Suprapubic skin (tissue), 4 donors: ENCODE measurements at regions not wholly inside any gene's neighbourhood (a gene's known extent, or its start where the extent isn't known, plus 50 kb on each side); places are given as distances from the start of the nearest gene placed in this dataset.
"Not testable (repeated sequence)": the region's sequence is repeated elsewhere in the genome, so short reads cannot be mapped to it uniquely, and the experiment has no call there.

Source experiments
- DNase-seq, 2 donors: peaks; one replicate each; pipeline ENCODE4 v3.0.0-alpha.2; 2019; ENCODE audit warnings: low spot score in 2 of 2
- H3K27ac ChIP-seq: fragments of 200-600 bp; sonication (generic); one replicate; pipeline ENCODE4 v1.5.1; 2019
- H3K27me3 ChIP-seq: fragments of 200-600 bp; sonication (generic); one replicate; pipeline ENCODE4 v1.5.1; 2019
- H3K36me3 ChIP-seq: fragments of 200-600 bp; sonication (generic); one replicate; pipeline ENCODE4 v1.5.1; 2019
- H3K4me1 ChIP-seq: fragments of 200-600 bp; sonication (generic); one replicate; pipeline ENCODE4 v1.5.1; 2019
- H3K4me3 ChIP-seq: fragments of 200-600 bp; sonication (generic); one replicate; pipeline ENCODE4 v1.5.1; 2019; ENCODE audit warnings: mild to moderate bottlenecking
- H3K9me3 ChIP-seq: fragments of 200-600 bp; sonication (generic); one replicate; pipeline ENCODE4 v1.5.1; 2019
- EP300 ChIP-seq: sonication (generic); formaldehyde crosslinking; IDR thresholded peaks from one replicate; pipeline ENCODE4 v1.6.1; 2017; ENCODE audit warnings: antibody characterized with exemption
- POLR2A ChIP-seq, 2 donors: fragments of 450-650 bp; IDR thresholded peaks; one replicate each; pipeline ENCODE4 v1.6.1; 2017; ENCODE audit warnings: antibody characterized with exemption in 2 of 2, mild to moderate bottlenecking in 2 of 2, moderate library complexity in 2 of 2
- POLR2AphosphoS5 ChIP-seq, 3 donors: sonication (generic); formaldehyde crosslinking; IDR thresholded peaks; one replicate each; pipeline ENCODE4 v1.6.1; 2017; ENCODE audit warnings: antibody characterized with exemption in 3 of 3
- WGBS: methylation state at CpG from one replicate; pipeline ENCODE4 v1.1.5; 2018; 5-methylcytosine and 5-hydroxymethylcytosine counted together
- TF ChIP-seq, protein P1 (sequence below), 2 donors: fragments of 200-600 bp in 1 of 2; fragments of 450-650 bp in 1 of 2; sonication (generic) in 1 of 2; IDR thresholded peaks; one replicate each; pipeline ENCODE4 v1.5.1; 2016 to 2019; ENCODE audit warnings: antibody characterized with exemption in 2 of 2, mild to moderate bottlenecking in 1 of 2, moderate library complexity in 1 of 2

DNA sequence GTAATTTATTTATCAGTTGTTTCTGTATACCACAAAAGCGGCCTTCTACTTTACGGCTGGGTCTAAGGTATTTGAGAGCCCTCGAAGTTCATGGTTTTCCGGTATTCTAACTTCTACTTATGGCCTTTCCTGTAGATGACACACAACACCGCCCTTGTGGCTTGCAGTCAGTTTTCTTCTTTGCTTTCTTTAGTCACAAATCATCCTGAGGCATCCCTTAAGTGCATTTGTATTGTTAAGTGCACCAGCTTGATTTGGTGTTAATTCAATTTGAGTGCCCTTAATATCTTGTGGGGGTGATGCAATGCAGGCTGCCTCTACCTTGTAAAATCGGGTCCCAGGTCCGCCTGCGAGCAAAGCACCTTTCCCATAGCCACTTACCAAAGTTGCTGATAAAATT, 511.9 kb downstream of the CCDC171 start:
- H3K4me3 ChIP-seq = no peak overlapping the region
- H3K36me3 ChIP-seq = no peaks in the 10 kb centered on the region
- H3K4me1 ChIP-seq = no peaks in the 10 kb centered on the region
- H3K9me3 ChIP-seq = no peaks in the 10 kb centered on the region
- H3K27ac ChIP-seq = no peak overlapping the region
- H3K27me3 ChIP-seq = no peaks in the 10 kb centered on the region
- 90% methylated on average over 8 of the region's 8 CpGs for WGBS
- DNase-seq = no peak
- TF ChIP-seq POLR2A (IDR thresholded peaks at IDR 0.05) = no peak
- TF ChIP-seq, protein P1, sequence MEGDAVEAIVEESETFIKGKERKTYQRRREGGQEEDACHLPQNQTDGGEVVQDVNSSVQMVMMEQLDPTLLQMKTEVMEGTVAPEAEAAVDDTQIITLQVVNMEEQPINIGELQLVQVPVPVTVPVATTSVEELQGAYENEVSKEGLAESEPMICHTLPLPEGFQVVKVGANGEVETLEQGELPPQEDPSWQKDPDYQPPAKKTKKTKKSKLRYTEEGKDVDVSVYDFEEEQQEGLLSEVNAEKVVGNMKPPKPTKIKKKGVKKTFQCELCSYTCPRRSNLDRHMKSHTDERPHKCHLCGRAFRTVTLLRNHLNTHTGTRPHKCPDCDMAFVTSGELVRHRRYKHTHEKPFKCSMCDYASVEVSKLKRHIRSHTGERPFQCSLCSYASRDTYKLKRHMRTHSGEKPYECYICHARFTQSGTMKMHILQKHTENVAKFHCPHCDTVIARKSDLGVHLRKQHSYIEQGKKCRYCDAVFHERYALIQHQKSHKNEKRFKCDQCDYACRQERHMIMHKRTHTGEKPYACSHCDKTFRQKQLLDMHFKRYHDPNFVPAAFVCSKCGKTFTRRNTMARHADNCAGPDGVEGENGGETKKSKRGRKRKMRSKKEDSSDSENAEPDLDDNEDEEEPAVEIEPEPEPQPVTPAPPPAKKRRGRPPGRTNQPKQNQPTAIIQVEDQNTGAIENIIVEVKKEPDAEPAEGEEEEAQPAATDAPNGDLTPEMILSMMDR (IDR thresholded peaks at IDR 0.05) = no peak
- no peak for TF ChIP-seq POLR2AphosphoS5 (IDR thresholded peaks at IDR 0.05)
- no peak for TF ChIP-seq EP300

DNA sequence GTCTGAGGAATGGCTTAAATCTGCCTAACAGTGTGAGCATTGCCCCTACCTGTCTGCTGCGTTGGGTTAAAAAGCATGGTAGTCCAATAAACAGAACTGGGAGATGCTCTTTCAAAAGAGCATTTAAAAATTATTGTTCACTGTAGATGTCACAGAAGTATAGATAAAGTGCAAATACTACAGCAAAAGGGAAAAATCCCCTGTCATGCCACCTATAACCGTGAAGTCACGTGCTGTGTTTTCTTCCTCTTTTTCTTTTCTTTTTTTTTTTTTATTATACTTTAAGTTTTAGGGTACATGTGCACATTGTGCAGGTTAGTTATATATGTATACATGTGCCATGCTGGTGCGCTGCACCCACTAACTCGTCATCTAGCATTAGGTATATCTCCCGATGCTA, 513.4 kb downstream of the CCDC171 start:
- H3K27me3 ChIP-seq, H3K4me3 ChIP-seq, DNase-seq, H3K9me3 ChIP-seq, H3K4me1 ChIP-seq, H3K36me3 ChIP-seq, H3K27ac ChIP-seq: not testable (repeated sequence)
- WGBS = 91% methylated on average over 5 of the region's 6 CpGs

DNA sequence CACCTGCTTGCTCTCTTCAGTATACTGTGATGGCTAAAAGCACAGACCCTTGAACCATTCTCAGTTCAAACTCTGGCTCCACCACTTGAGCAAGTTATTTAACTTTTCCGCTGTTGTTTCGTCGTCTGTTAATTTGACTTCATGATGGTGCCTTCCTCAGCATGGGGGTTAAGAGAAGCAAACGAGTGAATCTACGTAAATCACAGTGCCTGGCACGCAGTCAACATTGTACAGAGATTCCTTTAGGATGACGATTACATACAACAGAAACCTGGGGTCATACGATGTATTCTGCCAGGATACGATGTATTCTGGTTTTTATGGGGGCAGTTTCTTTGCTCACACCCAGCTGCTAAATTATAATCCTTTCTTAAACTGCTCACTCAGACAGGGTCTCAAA, 515.6 kb downstream of the CCDC171 start:
- Histone ChIP-seq H3K9me3 (no peaks in the 10 kb centered on the region), H3K27ac (no peak overlapping the region), H3K36me3 (no peaks in the 10 kb centered on the region), H3K4me3 (no peak overlapping the region), H3K27me3 (no peaks in the 10 kb centered on the region), H3K4me1 (no peaks in the 10 kb centered on the region)
- TF ChIP-seq, protein P1 (IDR thresholded peaks at IDR 0.05) = no peak
- TF ChIP-seq EP300 (no peak), POLR2AphosphoS5 (IDR thresholded peaks at IDR 0.05) (no peak), POLR2A (IDR thresholded peaks at IDR 0.05) (no peak)
- 85% methylated on average over 9 of the region's 9 CpGs for WGBS
- no peak for DNase-seq

DNA sequence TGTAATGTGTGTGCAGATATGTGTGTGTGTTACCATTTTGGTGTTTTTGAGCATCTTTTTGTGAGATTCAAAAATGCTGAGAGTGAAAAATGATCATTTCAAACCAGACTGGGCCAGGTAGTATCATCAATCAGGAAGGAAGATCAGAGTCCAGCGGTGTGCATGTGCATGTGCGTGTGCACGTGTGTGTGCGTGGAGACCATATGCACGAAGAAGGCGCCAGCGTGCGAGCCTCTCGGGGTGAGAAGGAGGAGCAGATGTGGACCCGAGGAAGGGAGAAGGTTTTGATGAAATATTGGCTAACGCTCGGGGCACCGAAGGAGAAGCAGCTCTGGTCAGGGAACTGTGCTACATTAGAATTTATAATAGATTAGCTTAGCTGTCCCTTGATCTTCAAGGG, 516.4 kb downstream of the CCDC171 start:
- Histone ChIP-seq H3K4me1 (no peaks in the 10 kb centered on the region), H3K9me3 (no peaks in the 10 kb centered on the region), H3K4me3 (no peak overlapping the region), H3K27ac (no peak overlapping the region), H3K36me3 (no peaks in the 10 kb centered on the region), H3K27me3 (no peaks in the 10 kb centered on the region)
- TF ChIP-seq, protein P1 (IDR thresholded peaks at IDR 0.05) = no peak
- DNase-seq = no peak
- WGBS = 76% methylated on average over 13 of the region's 13 CpGs

DNA sequence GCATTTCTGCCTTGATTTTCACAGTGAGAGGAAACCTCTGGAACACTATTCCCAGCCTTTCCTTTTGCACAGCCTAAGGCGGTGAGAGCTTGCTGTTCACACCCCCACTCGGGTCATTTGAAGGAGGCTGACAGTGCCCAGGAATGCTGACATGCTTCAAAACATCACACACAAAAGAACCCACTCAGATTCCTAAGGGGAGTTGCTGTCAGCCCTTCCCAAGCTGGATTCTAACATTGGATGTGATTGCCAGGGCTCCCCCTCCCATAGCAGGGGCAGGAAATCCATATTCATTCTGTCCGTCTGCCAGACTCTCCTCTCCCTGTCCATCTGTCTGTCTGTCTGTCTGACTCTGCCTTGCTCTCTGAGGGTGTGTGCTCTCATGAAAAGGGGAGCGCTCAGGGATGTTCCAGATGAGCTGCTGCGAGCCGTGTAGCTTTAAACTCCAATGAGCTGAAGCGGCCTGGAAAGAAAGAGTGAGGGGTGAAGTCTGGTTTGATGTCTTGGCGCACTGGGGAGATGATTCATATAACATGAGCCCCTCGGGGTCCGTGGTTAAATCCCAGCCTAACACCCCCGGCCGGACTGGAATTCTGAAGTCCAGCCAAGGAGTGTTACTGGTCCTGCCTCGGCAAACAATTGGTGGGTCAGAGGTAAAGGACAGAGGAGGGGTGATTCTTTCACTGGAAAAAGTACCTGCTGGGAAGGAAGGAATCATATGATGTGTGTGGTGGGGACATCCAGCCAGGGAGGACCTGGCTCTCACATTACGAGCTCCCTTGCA, 517.0 kb downstream of the CCDC171 start:
- H3K4me3 ChIP-seq = no peak overlapping the region
- H3K27me3 ChIP-seq = no peaks in the 10 kb centered on the region
- TF ChIP-seq POLR2AphosphoS5 (IDR thresholded peaks at IDR 0.05) (no peak), EP300 (no peak), POLR2A (IDR thresholded peaks at IDR 0.05) (no peak)
- TF ChIP-seq, protein P1 (IDR thresholded peaks at IDR 0.05) = no peak
- no peak overlapping the region for H3K27ac ChIP-seq
- no peaks in the 10 kb centered on the region for H3K4me1 ChIP-seq
- no peak for DNase-seq
- no peaks in the 10 kb centered on the region for H3K36me3 ChIP-seq
- WGBS = 49% methylated on average over 12 of the region's 14 CpGs
- no peaks in the 10 kb centered on the region for H3K9me3 ChIP-seq
